Heart left ventricle (tissue), 16 donors: ENCODE measurements at regions not wholly inside any gene's neighbourhood (a gene's known extent, or its start where the extent isn't known, plus 50 kb on each side); places are given as distances from the start of the nearest gene placed in this dataset.

Source experiments
- ATAC-seq, 4 donors: fragments of 200-7000 bp; cut with Tn5 transposase; one replicate each; pipeline ENCODE4 v1.9.1; 2020 to 2022; ENCODE audit warnings: moderate library complexity in 4 of 4, mild to moderate bottlenecking in 3 of 4, moderate number of reproducible peaks in 1 of 4
- DNase-seq, 5 donors: peaks; one replicate each; pipeline ENCODE4 v3.0.0-alpha.2; 2020
- H3K27ac ChIP-seq, 12 donors: fragments of 200-600 bp; sonication (generic) in 4 of 12; one replicate each; pipeline versions ENCODE4 v1.5.0 to v1.8.0; 2016 to 2022; ENCODE audit warnings: mild to moderate bottlenecking in 2 of 12
- H3K27me3 ChIP-seq, 9 donors: fragments of 200-600 bp; sonication (generic) in 2 of 9; one replicate each; pipeline versions ENCODE4 v1.5.1 to v1.8.0; 2016 to 2022; ENCODE audit warnings: mild to moderate bottlenecking in 3 of 9
- H3K36me3 ChIP-seq, 9 donors: fragments of 200-600 bp; sonication (generic) in 2 of 9; one replicate each; pipeline versions ENCODE4 v1.5.0 to v1.8.0; 2018 to 2022; ENCODE audit warnings: mild to moderate bottlenecking in 2 of 9
- H3K4me1 ChIP-seq, 12 donors: fragments of 200-600 bp; sonication (generic) in 4 of 12; one replicate each; pipeline versions ENCODE4 v1.5.0 to v1.8.0; 2016 to 2022; ENCODE audit warnings: mild to moderate bottlenecking in 3 of 12
- H3K4me3 ChIP-seq, 12 donors: fragments of 200-600 bp; sonication (generic) in 4 of 12; one replicate each; pipeline versions ENCODE4 v1.5.0 to v1.8.0; 2017 to 2022; ENCODE audit warnings: mild to moderate bottlenecking in 9 of 12, moderate library complexity in 4 of 12
- H3K9me3 ChIP-seq, 12 donors: fragments of 200-600 bp; sonication (generic) in 4 of 12; one replicate each; pipeline versions ENCODE4 v1.5.0 to v1.8.0; 2016 to 2022; ENCODE audit warnings: mild to moderate bottlenecking in 1 of 12
- POLR2A ChIP-seq, 2 donors: fragments of 450-650 bp; IDR thresholded peaks; one replicate each; pipeline ENCODE4 v1.6.1; 2017; ENCODE audit warnings: antibody characterized with exemption in 2 of 2, mild to moderate bottlenecking in 2 of 2, moderate library complexity in 2 of 2
- WGBS, 4 donors: extraction: QIAGEN DNeasy Blood & Tissue Kit in 2 of 4; methylation state at CpG; one replicate each; pipeline versions ENCODE4 v1.1.5 to v1.1.7; 2013 to 2018; 5-methylcytosine and 5-hydroxymethylcytosine counted together
- intact Hi-C, 10 donors: fragments of 100-400 bp; cut with DNase I; formaldehyde crosslinking; loops; one replicate each; pipeline versions ENCODE4 v1.11.1 to v1.14.2; 2022
- TF ChIP-seq, protein P1 (sequence below), 12 donors: fragments of 200-600 bp; sonication (generic) in 4 of 12; IDR thresholded peaks; one replicate each; pipeline versions ENCODE4 v1.5.0 to v1.8.0; 2018 to 2022; ENCODE audit warnings: antibody characterized with exemption in 12 of 12, mild to moderate bottlenecking in 5 of 12
- donor health status: ischemic (EF 13 %, LVEDD 7.1; RV severe dilation, severe dysfunction).
- donor health status: healthy with polysubstance abuse.
- donor health status: DM: no; HTN: yes; CAD: no.
- donor health status: DM: no; HTN: no; CAD: no.
- donor health status: ischemic (EF 25% LVEDD 6.9; RV normal size, moderate dysfunction).
- donor health status: ischemic (EF 25% LVEDD 5.7; RV mildly dilated, moderate dysfunction).
- donor health status: healthy.
- donor health status: DM: yes; HTN: yes; CAD: no.
- donor health status: ischemic (EF 35%, LVEDD 5.7; RV mildly dilated, moderate dysfunction).
- donor health status: nonischemic (EF 11% LVEDD 7.7; RV severe dilation, severe dysfunction).
- donor health status: DM: yes; HTN: yes; CAD: no.
- donor health status: PGD.
- donor health status: ischemic (EF 29% LVEDD 5.4; RV normal size, mild dysfunction).
- donor health status: nonischemic (EF 23%, LVEDD 6.1; RV moderate dilation, normal function).

DNA sequence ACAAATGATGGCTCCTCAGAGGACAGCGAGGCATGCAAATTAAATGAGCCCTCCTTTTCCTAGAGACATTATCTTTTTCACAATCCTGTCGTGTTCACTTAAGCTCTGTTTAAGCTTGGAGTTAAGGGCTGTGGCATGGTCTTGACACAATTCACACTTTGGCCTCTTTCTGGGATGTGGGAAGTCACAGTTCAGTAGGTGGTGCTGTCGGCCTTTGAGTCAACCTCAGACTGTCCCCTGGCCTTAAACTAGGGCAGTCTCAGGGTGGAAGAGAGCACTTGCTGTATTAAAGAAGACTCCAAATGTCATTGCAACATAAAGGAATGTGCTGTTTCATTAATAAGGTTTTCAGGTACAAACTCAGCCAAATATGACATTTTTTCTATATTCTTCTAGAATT, 351.0 kb downstream of the MCTP2 start:
- no peaks in the 10 kb centered on the region for H3K36me3 ChIP-seq
- intact Hi-C loops, result loop anchor here in 1 of 10 donors (10.0 kb wide), 1 partner anchor 208 kb away; no protein-coding TSS in a partner anchor

DNA sequence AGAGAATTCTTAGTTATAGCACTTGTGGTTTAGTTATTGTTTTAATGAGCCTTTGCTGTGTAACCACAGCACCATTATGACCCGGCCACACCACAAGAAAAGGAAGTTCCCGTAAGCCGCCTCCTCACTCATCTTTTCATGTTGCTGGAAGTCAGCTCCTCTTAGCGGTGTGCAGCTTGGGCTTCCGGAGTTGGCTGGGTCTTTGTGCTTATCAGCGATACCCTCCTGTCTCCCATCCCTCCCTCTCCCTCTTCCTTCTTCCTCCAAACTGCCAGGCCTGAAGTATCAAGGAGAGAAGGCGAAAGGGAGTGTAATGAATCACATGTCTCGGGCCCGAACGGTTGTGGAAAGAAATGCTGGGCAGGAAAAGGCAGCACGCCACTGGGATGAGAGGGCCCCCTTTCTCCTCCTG, 353.5 kb downstream of the MCTP2 start:
- peak overlapping the region in 2 of 12 donors; percentile 1 to 3 for H3K4me3 ChIP-seq
- no peak for TF ChIP-seq POLR2A (IDR thresholded peaks at IDR 0.05)
- TF ChIP-seq, protein P1, sequence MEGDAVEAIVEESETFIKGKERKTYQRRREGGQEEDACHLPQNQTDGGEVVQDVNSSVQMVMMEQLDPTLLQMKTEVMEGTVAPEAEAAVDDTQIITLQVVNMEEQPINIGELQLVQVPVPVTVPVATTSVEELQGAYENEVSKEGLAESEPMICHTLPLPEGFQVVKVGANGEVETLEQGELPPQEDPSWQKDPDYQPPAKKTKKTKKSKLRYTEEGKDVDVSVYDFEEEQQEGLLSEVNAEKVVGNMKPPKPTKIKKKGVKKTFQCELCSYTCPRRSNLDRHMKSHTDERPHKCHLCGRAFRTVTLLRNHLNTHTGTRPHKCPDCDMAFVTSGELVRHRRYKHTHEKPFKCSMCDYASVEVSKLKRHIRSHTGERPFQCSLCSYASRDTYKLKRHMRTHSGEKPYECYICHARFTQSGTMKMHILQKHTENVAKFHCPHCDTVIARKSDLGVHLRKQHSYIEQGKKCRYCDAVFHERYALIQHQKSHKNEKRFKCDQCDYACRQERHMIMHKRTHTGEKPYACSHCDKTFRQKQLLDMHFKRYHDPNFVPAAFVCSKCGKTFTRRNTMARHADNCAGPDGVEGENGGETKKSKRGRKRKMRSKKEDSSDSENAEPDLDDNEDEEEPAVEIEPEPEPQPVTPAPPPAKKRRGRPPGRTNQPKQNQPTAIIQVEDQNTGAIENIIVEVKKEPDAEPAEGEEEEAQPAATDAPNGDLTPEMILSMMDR (IDR thresholded peaks at IDR 0.05), result no peak
- H3K36me3 ChIP-seq, result no peaks in the 10 kb centered on the region
- peaks cover 0 to 16% (median 0%) of the 10 kb centered on the region in 12 donors for H3K4me1 ChIP-seq
- H3K27ac ChIP-seq, result no peak overlapping the region
- intact Hi-C loops, result loop anchor here in 1 of 10 donors (10.0 kb wide), 1 partner anchor 210 kb away; no protein-coding TSS in a partner anchor
- WGBS, 4 donors, result 39 to 48% (median 42%) methylated on average over 11 of the region's 11 CpGs
- no peaks in the 10 kb centered on the region for H3K9me3 ChIP-seq
- ATAC-seq (peak in 3 of 4 donors; percentile 28 to 48 (median 41)), DNase-seq (peak in 1 of 5 donors; percentile 18)
- H3K27me3 ChIP-seq, result peaks cover 0 to 18% (median 0%) of the 10 kb centered on the region in 9 donors

More for the DNA sequence above, 351.0 kb downstream of the MCTP2 start:
- ATAC-seq (peak; percentile 54 to 74 (median 71)), DNase-seq (peak in 2 of 5 donors; percentile 19 to 33)
- 41 to 67% (median 50%) methylated on average over 3 of the region's 3 CpGs for WGBS, 4 donors
- H3K27me3 ChIP-seq, result peaks cover 0 to 33% (median 0%) of the 10 kb centered on the region in 9 donors
- TF ChIP-seq, protein P1 (IDR thresholded peaks at IDR 0.05), result peak in 11 of 12 donors; percentile 18 to 55 (median 33)
- no peak for TF ChIP-seq POLR2A (IDR thresholded peaks at IDR 0.05)
- H3K27ac ChIP-seq, result no peak overlapping the region
- H3K4me1 ChIP-seq, result peaks cover 0 to 16% (median 0%) of the 10 kb centered on the region in 12 donors
- no peaks in the 10 kb centered on the region for H3K9me3 ChIP-seq
- H3K4me3 ChIP-seq, result no peak overlapping the region

DNA sequence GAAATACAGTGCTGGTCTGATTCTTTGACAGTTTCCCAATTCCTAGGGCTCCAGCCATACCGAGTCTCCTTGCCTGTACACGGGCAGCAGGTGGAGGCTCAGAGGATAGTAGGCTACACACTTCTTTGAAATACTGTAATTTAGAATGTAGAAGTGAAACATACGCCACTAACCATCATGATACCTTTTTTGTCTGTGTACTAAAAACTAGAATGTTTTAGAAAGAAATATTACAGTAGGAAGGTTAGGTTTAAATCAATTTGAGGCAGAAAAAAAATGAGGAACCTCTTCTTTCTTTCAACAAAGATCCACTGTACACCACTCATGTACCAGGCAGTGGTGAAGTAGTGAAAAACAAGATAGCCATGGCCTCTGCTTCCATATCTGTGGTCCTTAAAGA, 354.7 kb downstream of the MCTP2 start:
- peaks cover 0 to 16% (median 0%) of the 10 kb centered on the region in 12 donors for H3K4me1 ChIP-seq
- no peak overlapping the region for H3K27ac ChIP-seq
- no peak for DNase-seq
- TF ChIP-seq POLR2A (IDR thresholded peaks at IDR 0.05), result no peak
- TF ChIP-seq, protein P1 (IDR thresholded peaks at IDR 0.05), result no peak
- H3K4me3 ChIP-seq, result no peak overlapping the region
- intact Hi-C loops, result loop anchor here in 1 of 10 donors (10.0 kb wide), 1 partner anchor 211 kb away; no protein-coding TSS in a partner anchor
- WGBS, 4 donors, result 64 to 83% (median 79%) methylated on average over 3 of the region's 3 CpGs
- H3K9me3 ChIP-seq, result no peaks in the 10 kb centered on the region
- ATAC-seq, result no peak
- no peaks in the 10 kb centered on the region for H3K36me3 ChIP-seq
- peaks cover 0 to 18% (median 0%) of the 10 kb centered on the region in 9 donors for H3K27me3 ChIP-seq

DNA sequence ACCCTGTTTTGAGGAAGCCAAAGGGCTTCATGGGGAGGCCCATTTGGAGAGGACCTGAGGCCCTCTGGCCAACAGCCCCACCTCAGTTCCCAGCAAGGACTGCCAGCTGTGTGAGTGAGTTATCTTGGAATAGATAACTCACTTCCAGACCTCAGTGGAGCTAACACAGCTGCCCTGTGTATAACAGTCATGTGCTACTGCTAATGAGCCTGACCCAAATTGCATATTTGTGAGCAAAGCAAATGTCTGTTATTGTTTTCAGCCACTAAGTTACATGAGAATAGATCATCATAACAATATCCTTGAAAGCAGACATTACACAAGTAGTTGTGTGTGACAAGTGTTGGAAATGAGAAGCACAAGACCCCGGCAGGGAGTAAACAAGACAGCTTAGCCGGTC, 355.8 kb downstream of the MCTP2 start:
- 82 to 88% (median 85%) methylated on average over 2 of the region's 2 CpGs for WGBS, 4 donors
- DNase-seq (peak in 1 of 5 donors; percentile 26), ATAC-seq (peak in 2 of 4 donors; percentile 44 to 52)
- no peak for TF ChIP-seq POLR2A (IDR thresholded peaks at IDR 0.05)
- TF ChIP-seq, protein P1 (IDR thresholded peaks at IDR 0.05), result no peak
- H3K9me3 ChIP-seq, result no peaks in the 10 kb centered on the region
- intact Hi-C loops, result loop anchor here in 1 of 10 donors (10.0 kb wide), 1 partner anchor 212 kb away; no protein-coding TSS in a partner anchor
- no peaks in the 10 kb centered on the region for H3K36me3 ChIP-seq
- H3K27me3 ChIP-seq, result peaks cover 0 to 18% (median 0%) of the 10 kb centered on the region in 9 donors
- no peak overlapping the region for H3K4me3 ChIP-seq
- H3K27ac ChIP-seq, result no peak overlapping the region
- peaks cover 0 to 16% (median 0%) of the 10 kb centered on the region in 12 donors for H3K4me1 ChIP-seq
